ENCODE measurements at regions not wholly inside any gene's neighbourhood (a gene's known extent, or its start where the extent isn't known, plus 50 kb on each side); places are given as distances from the start of the nearest gene placed in this dataset.

- Histone ChIP-seq H3K27me3 (ENCODE audit: insufficient read depth, low read length, poor library complexity, severe bottlenecking) (no peaks in the 10 kb centered on the region), H3K4me1 (ENCODE audit: insufficient read depth, low read length, poor library complexity, severe bottlenecking) (no peaks in the 10 kb centered on the region), H2AFZ (ENCODE audit: low read length) (no peak overlapping the region), H4K20me1 (ENCODE audit: insufficient read depth, low read length, poor library complexity, severe bottlenecking) (no peaks in the 10 kb centered on the region), H3K9me3 (ENCODE audit: insufficient read depth, low read depth, low read length) (peaks cover 4% of the 10 kb centered on the region; the same call in 1 of the 2 replicates), H3K36me3 (ENCODE audit: insufficient read depth, low read length) (no peaks in the 10 kb centered on the region), H3K4me3 (ENCODE audit: low read length, poor library complexity, severe bottlenecking) (no peak overlapping the region), H3K79me2 (ENCODE audit: insufficient read depth, low read length) (no peaks in the 10 kb centered on the region), H3K4me2 (ENCODE audit: low read depth, low read length, poor library complexity, severe bottlenecking) (no peak overlapping the region), H3K9ac (ENCODE audit: low read depth, low read length, poor library complexity, severe bottlenecking) (no peak overlapping the region), H3K9me2 (replicated peaks; ENCODE audit: low read depth, low read length) (no peaks in the 10 kb centered on the region), H3F3A (ENCODE audit: low read depth) (no peaks in the 10 kb centered on the region)
- TF ChIP-seq CTCF (conservative IDR thresholded peaks at IDR 0.05; ENCODE audit: low read length): no peak
- TF ChIP-seq EZH2phosphoT487 (IDR thresholded peaks at IDR 0.05; ENCODE audit: borderline replicate concordance): no peak
These were observed 63.4 kb upstream of the L3MBTL4 start for GRCh38 chr18:6478121-6478520.

DNA sequence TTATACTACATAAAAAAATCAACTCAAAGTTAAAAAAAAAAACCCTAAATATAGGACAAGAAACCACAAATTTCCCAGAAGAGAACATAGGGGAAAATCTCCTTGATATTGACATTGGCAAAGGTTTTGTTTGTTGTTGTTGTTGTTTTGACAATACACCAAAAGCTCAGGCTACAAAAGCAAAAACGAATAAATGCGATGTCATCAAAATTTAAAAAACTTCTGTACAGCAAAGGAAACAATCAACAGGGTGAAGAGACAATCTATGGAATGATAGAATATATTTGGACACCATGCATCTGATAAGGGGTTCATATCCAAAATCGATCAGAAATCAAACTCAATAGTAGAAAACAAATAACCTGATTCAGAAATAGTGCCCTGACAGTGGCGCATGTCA, 65.0 kb upstream of the L3MBTL4 start:
- no peaks in the 10 kb centered on the region for H4K20me1 ChIP-seq (ENCODE audit: insufficient read depth, low read length, poor library complexity, severe bottlenecking)
- H3K79me2 ChIP-seq (ENCODE audit: insufficient read depth, low read length): no peaks in the 10 kb centered on the region
- no peaks in the 10 kb centered on the region for H3K4me1 ChIP-seq (ENCODE audit: insufficient read depth, low read length, poor library complexity, severe bottlenecking)
- peaks cover 4% of the 10 kb centered on the region; the same call in 1 of the 2 replicates for H3K9me3 ChIP-seq (ENCODE audit: insufficient read depth, low read depth, low read length)
- H2AFZ ChIP-seq (ENCODE audit: low read length): no peak overlapping the region
- H3F3A ChIP-seq (ENCODE audit: low read depth): no peaks in the 10 kb centered on the region
- H3K36me3 ChIP-seq (ENCODE audit: insufficient read depth, low read length): no peaks in the 10 kb centered on the region
- no peak overlapping the region for H3K4me3 ChIP-seq (ENCODE audit: low read length, poor library complexity, severe bottlenecking)
- TF ChIP-seq EZH2phosphoT487 (IDR thresholded peaks at IDR 0.05; ENCODE audit: borderline replicate concordance): no peak
- no peak for TF ChIP-seq CTCF (conservative IDR thresholded peaks at IDR 0.05; ENCODE audit: low read length)
- H3K27me3 ChIP-seq (ENCODE audit: insufficient read depth, low read length, poor library complexity, severe bottlenecking): no peaks in the 10 kb centered on the region
- H3K9me2 ChIP-seq (replicated peaks; ENCODE audit: low read depth, low read length): no peaks in the 10 kb centered on the region
- H3K4me2 ChIP-seq (ENCODE audit: low read depth, low read length, poor library complexity, severe bottlenecking): no peak overlapping the region
- no peak overlapping the region for H3K9ac ChIP-seq (ENCODE audit: low read depth, low read length, poor library complexity, severe bottlenecking)

- peaks cover 4% of the 10 kb centered on the region; the same call in 1 of the 2 replicates for H3K9me3 ChIP-seq (ENCODE audit: insufficient read depth, low read depth, low read length)
- no peaks in the 10 kb centered on the region for H3K79me2 ChIP-seq (ENCODE audit: insufficient read depth, low read length)
- no peaks in the 10 kb centered on the region for H3K36me3 ChIP-seq (ENCODE audit: insufficient read depth, low read length)
- H2AFZ ChIP-seq (ENCODE audit: low read length): no peak overlapping the region
- no peaks in the 10 kb centered on the region for H3F3A ChIP-seq (ENCODE audit: low read depth)
- H3K4me3 ChIP-seq (ENCODE audit: low read length, poor library complexity, severe bottlenecking): no peak overlapping the region
- H3K9me2 ChIP-seq (replicated peaks; ENCODE audit: low read depth, low read length): no peaks in the 10 kb centered on the region
- no peak for TF ChIP-seq EZH2phosphoT487 (IDR thresholded peaks at IDR 0.05; ENCODE audit: borderline replicate concordance)
- no peak; the same call in 1 of the 2 replicates for TF ChIP-seq CTCF (conservative IDR thresholded peaks at IDR 0.05; ENCODE audit: low read length)
- no peaks in the 10 kb centered on the region for H4K20me1 ChIP-seq (ENCODE audit: insufficient read depth, low read length, poor library complexity, severe bottlenecking)
- no peaks in the 10 kb centered on the region for H3K27me3 ChIP-seq (ENCODE audit: insufficient read depth, low read length, poor library complexity, severe bottlenecking)
- no peak overlapping the region for H3K4me2 ChIP-seq (ENCODE audit: low read depth, low read length, poor library complexity, severe bottlenecking)
- no peak overlapping the region for H3K9ac ChIP-seq (ENCODE audit: low read depth, low read length, poor library complexity, severe bottlenecking)
- no peaks in the 10 kb centered on the region for H3K4me1 ChIP-seq (ENCODE audit: insufficient read depth, low read length, poor library complexity, severe bottlenecking)
These were observed 67.7 kb upstream of the L3MBTL4 start for GRCh38 chr18:6482198-6482977.

All from Loucy (cell line).